ENCODE measurements at regions not wholly inside any gene's neighbourhood (a gene's known extent, or its start where the extent isn't known, plus 50 kb on each side); places are given as distances from the start of the nearest gene placed in this dataset.

DNA sequence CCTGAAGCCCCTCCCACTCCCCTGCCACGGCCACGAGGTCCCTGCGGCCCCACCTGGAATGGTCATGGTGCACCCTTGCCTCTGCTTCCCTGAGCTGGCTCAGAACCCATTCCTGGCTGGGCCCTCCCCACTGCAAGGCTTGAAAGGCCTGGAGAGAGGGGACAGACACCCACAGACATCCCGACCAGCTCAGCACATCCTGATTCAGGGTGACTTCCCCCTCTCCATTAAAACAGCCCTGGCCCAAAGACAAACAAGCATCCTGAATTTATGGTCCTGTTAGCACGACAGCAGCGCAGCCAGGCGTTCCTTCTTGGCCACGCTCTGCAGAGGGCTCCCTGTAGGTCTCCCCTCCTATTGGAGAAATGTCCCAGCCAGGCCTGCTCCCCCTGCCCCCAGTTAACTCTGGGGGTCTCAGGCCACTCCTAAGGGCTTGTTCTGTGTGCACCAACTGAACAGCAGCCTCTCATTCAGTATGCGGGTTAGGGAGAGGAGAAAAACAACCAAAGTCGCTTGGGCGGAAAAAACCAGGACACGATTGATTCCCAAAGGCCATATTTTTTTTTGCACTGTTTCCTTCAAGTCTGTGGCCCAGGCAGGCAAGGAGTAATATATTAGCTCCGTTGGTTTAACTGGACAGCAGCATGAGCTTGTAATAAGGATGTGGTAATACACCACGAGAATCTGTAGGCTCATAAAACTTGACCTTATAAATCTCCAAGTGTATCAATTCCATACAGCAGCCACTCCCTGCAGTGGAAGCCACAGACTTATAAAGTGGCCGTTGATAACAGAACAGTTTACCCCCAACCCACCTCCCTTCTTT lies 106.7 kb upstream of the MSX1 start (continued):
- TF ChIP-seq ZNF843 (tag by site-specific recombination; IDR thresholded peaks at IDR 0.05): peak; percentile 34; the same call in 1 of the 2 replicates
- no peak for TF ChIP-seq ZBTB21 (tag by site-specific recombination; IDR thresholded peaks at IDR 0.05)
- TF ChIP-seq ZNF248 (tag by site-specific recombination; IDR thresholded peaks at IDR 0.05): no peak
- TF ChIP-seq, protein P1, sequence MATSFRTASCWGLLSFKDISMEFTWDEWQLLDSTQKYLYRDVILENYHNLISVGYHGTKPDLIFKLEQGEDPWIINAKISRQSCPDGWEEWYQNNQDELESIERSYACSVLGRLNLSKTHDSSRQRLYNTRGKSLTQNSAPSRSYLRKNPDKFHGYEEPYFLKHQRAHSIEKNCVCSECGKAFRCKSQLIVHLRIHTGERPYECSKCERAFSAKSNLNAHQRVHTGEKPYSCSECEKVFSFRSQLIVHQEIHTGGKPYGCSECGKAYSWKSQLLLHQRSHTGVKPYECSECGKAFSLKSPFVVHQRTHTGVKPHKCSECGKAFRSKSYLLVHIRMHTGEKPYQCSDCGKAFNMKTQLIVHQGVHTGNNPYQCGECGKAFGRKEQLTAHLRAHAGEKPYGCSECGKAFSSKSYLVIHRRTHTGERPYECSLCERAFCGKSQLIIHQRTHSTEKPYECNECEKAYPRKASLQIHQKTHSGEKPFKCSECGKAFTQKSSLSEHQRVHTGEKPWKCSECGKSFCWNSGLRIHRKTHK (tag by site-specific recombination; IDR thresholded peaks at IDR 0.05): no peak
- 0 out of 2 replicates have a peak, but pooled peaks have one; percentile 12 for TF ChIP-seq PRDM6 (tag by site-specific recombination; IDR thresholded peaks at IDR 0.05)
- TF ChIP-seq ZNF792 (tag by site-specific recombination; IDR thresholded peaks at IDR 0.05): no peak
- TF ChIP-seq ZNF623 (tag by site-specific recombination; IDR thresholded peaks at IDR 0.05): no peak
- no peak for TF ChIP-seq ZBTB48 (tag by site-specific recombination; IDR thresholded peaks at IDR 0.05)
- no peak for TF ChIP-seq ZSCAN18 (tag by site-specific recombination; IDR thresholded peaks at IDR 0.05)
- TF ChIP-seq ZBTB17 (tag by site-specific recombination; IDR thresholded peaks at IDR 0.05): no peak
- peak; percentile 63 for TF ChIP-seq ZBTB20 (tag by site-specific recombination; IDR thresholded peaks at IDR 0.05)
- no peak for TF ChIP-seq ZNF223 (tag by site-specific recombination; IDR thresholded peaks at IDR 0.05)
- TF ChIP-seq ZNF654 (tag by site-specific recombination; IDR thresholded peaks at IDR 0.05; ENCODE audit: low read depth): no peak

DNA sequence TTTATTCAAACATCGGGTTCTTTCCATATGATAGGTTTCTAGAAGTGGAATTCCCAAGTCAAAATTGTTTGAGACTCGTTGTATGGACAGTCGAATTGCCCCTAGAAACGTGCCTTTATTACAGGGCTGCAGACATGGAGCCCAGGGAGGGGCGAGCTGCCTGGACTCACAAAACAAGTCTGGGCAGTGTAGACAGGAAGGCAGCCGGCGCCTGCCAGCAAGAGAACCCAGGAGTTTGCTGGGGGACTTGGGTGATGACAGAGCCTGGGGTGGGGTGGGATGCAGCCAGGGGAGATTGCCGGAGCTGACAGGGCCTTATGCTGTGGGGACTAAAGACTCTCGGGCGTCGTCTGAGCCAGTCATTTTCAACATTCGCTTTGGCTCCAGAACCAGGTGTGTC lies 107.4 kb upstream of the MSX1 start:
- H3K9me3 ChIP-seq (ENCODE audit: control insufficient read depth, insufficient read depth, low read depth, low read length): no peaks in the 10 kb centered on the region
- no peak overlapping the region for H3K27ac ChIP-seq (ENCODE audit: extremely low read depth, low read depth, low read length)
- no peak overlapping the region for H3K4me3 ChIP-seq (ENCODE audit: low read depth, low read length)
- H3K4me1 ChIP-seq (ENCODE audit: control insufficient read depth, insufficient read depth, low read length): peaks cover 11% of the 10 kb centered on the region
- no peaks in the 10 kb centered on the region for H3K36me3 ChIP-seq (ENCODE audit: control insufficient read depth in 2 of 2, insufficient read depth in 1 of 2, low read length in 2 of 2)
- POLR2A ChIA-PET: no interaction called here
- CTCF ChIA-PET: no interaction called here
- no peak for TF ChIP-seq BCL6B (tag by site-specific recombination; IDR thresholded peaks at IDR 0.05)

DNA sequence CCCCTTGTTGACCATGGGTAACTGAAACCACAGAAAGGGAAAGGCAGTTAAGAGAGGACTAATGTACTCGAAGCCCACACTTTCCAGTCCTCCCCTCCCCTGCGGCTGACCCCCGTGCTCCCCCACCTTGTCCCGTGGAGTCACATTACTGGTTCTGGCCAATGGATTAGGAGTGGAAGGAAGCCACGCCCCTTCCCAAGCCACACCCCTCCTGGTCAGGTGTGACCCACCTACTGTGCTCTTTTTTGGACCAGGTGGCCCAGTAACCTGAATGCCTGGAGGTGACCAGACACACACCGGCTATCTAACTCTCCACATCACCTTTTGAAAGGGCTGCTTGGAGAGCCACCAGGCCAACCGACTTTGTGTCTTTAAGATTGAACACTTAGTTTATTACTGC lies 109.3 kb upstream of the MSX1 start:
- ChIA-PET CTCF (no interaction called here), POLR2A (no interaction called here)
- H3K9me3 ChIP-seq (ENCODE audit: control insufficient read depth, insufficient read depth, low read depth, low read length): no peaks in the 10 kb centered on the region
- peaks cover 11% of the 10 kb centered on the region for H3K4me1 ChIP-seq (ENCODE audit: control insufficient read depth, insufficient read depth, low read length)
- no peak overlapping the region for H3K27ac ChIP-seq (ENCODE audit: extremely low read depth, low read depth, low read length)
- TF ChIP-seq ZNF169 (tag by site-specific recombination; IDR thresholded peaks at IDR 0.05) (no peak), MZF1 (tag by site-specific recombination; IDR thresholded peaks at IDR 0.05; ENCODE audit: borderline replicate concordance) (no peak), REPIN1 (tag by site-specific recombination; IDR thresholded peaks at IDR 0.05; ENCODE audit: low read depth) (no peak), ZBTB17 (tag by site-specific recombination; IDR thresholded peaks at IDR 0.05) (no peak), ZNF266 (tag by site-specific recombination; IDR thresholded peaks at IDR 0.05; ENCODE audit: low read depth) (no peak), ZBTB20 (tag by site-specific recombination; IDR thresholded peaks at IDR 0.05) (no peak), ZNF148 (tag by site-specific recombination; IDR thresholded peaks at IDR 0.05; ENCODE audit: borderline replicate concordance) (no peak), ZNF132 (tag by site-specific recombination; IDR thresholded peaks at IDR 0.05; ENCODE audit: borderline replicate concordance) (no peak), ZNF146 (tag by site-specific recombination; IDR thresholded peaks at IDR 0.05) (no peak), ZNF214 (tag by site-specific recombination; IDR thresholded peaks at IDR 0.05; ENCODE audit: borderline replicate concordance) (no peak)
- H3K36me3 ChIP-seq (ENCODE audit: control insufficient read depth in 2 of 2, insufficient read depth in 1 of 2, low read length in 2 of 2): no peaks in the 10 kb centered on the region
- no peak overlapping the region for H3K4me3 ChIP-seq (ENCODE audit: low read depth, low read length)

Data from HEK293 (cell line).